HCT116 (cell line): ENCODE measurements at regions not wholly inside any gene's neighbourhood (a gene's known extent, or its start where the extent isn't known, plus 50 kb on each side); places are given as distances from the start of the nearest gene placed in this dataset.

Source experiments
- ATAC-seq: fragments of 200-7000 bp; cut with Tn5 transposase; 2 replicates; pipeline ENCODE4 v1.9.1; 2020; ENCODE audit warnings: mild to moderate bottlenecking, moderate library complexity
- BruUV-seq: library from RNA; stranded (reverse); fragments of 400-500 nt; replicated peaks from 2 replicates; lab custom pipeline; 2021; lab: Mats Ljungman, UMichigan
- CTCF ChIA-PET: fragments of 300-600 bp; sonication (Branson Sonifier 250); formaldehyde crosslinking; loops from one replicate; lab custom pipeline; 2021; ENCODE audit warnings: antibody characterized with exemption; lab: Charles Lee
- POLR2A ChIA-PET: fragments of 300-600, 350-600 bp; sonication (Branson Sonifier 250); formaldehyde crosslinking; loops from one replicate; lab custom pipeline; 2021; ENCODE audit warnings: antibody characterized with exemption; lab: Charles Lee
- RAD21 ChIA-PET, 2 experiments: fragments of 300-600 bp; sonication (Branson Sonifier 250); formaldehyde crosslinking; loops; one replicate each; lab custom pipeline; 2023; ENCODE audit warnings: low total read pairs in 2 of 2; ENCODE audit not compliant: uncharacterized antibody in 2 of 2, unreplicated experiment in 2 of 2, low non-redundant PET in 1 of 2; lab: Charles Lee
- DNase-seq: peaks from one replicate; pipeline ENCODE4 v3.0.0-alpha.2; 2010; ENCODE audit warnings: low read depth, low spot score
- H2AFZ ChIP-seq: fragments of 200-600 bp; shearing (Covaris generic), sonication (generic); 2 replicates; pipeline ENCODE4 v1.6.1; 2017; ENCODE audit warnings: low read depth, mixed run types, mixed read lengths, antibody characterized with exemption, low read length; ENCODE audit not compliant: poor library complexity, severe bottlenecking
- H3K27ac ChIP-seq: 2 replicates; pipeline ENCODE4 v1.5.1; 2012; ENCODE audit warnings: low read depth, low read length
- H3K27me3 ChIP-seq: fragments of 200-600 bp; sonication (generic); 2 replicates; pipeline ENCODE4 v1.6.1; 2016; ENCODE audit warnings: mixed run types, low read length, mixed read lengths; ENCODE audit not compliant: insufficient read depth
- H3K36me3 ChIP-seq, 2 experiments: fragments of 200-500 bp in 1 of 2; fragments of 200-600 bp in 1 of 2; sonication (Bioruptor generic) in 1 of 2; sonication (generic) in 1 of 2; 2 replicates each; pipeline versions ENCODE4 v1.5.1 to v1.6.1; 2014 to 2016; ENCODE audit warnings: low read length in 2 of 2, inconsistent platforms in 1 of 2, mixed read lengths in 1 of 2, mixed run types in 1 of 2; ENCODE audit not compliant: insufficient read depth in 2 of 2, control insufficient read depth in 1 of 2
- H3K4me1 ChIP-seq, 2 experiments: fragments of 200-600 bp in 1 of 2; sonication (generic) in 1 of 2; 2 replicates each; pipeline versions ENCODE4 v1.5.1 to v1.6.1; 2012 to 2017; ENCODE audit warnings: low read length in 2 of 2, inconsistent platforms in 1 of 2, mild to moderate bottlenecking in 1 of 2, mixed read lengths in 1 of 2, mixed run types in 1 of 2, moderate library complexity in 1 of 2; ENCODE audit not compliant: insufficient read depth in 2 of 2, control insufficient read depth in 1 of 2
- H3K4me2 ChIP-seq: fragments of 200-600 bp; sonication (generic); 2 replicates; pipeline ENCODE4 v1.6.1; 2017; ENCODE audit warnings: mixed run types, low read length, mixed read lengths
- H3K4me3 ChIP-seq, 2 experiments: fragments of 200-600 bp in 1 of 2; sonication (generic) in 1 of 2; replicated peaks in 1 of 2; 2 replicates each; pipeline ENCODE4 v1.5.1; 2011 to 2016; ENCODE audit warnings: low read length in 2 of 2, control low read depth in 1 of 2, low read depth in 1 of 2, mild to moderate bottlenecking in 1 of 2, mixed read lengths in 1 of 2, mixed run types in 1 of 2
- H3K79me2 ChIP-seq: fragments of 200-600 bp; sonication (generic); 2 replicates; pipeline ENCODE4 v1.6.1; 2017; ENCODE audit warnings: mild to moderate bottlenecking, mixed run types, low read length, moderate library complexity, mixed read lengths; ENCODE audit not compliant: insufficient read depth
- H3K9ac ChIP-seq: fragments of 200-600 bp; sonication (generic); 2 replicates; pipeline ENCODE4 v1.6.1; 2016; ENCODE audit warnings: low read length, mixed read lengths
- H3K9me2 ChIP-seq: fragments of 200-600 bp; sonication (generic), shearing (Covaris generic); 2 replicates; pipeline ENCODE4 v1.6.1; 2017; ENCODE audit warnings: mixed run types, mild to moderate bottlenecking, moderate library complexity; ENCODE audit not compliant: insufficient read depth
- H3K9me3 ChIP-seq, 2 experiments: fragments of 200-500 bp in 1 of 2; fragments of 200-600 bp in 1 of 2; sonication (Bioruptor generic) in 1 of 2; sonication (generic) in 1 of 2; 2 replicates each; pipeline ENCODE4 v1.6.1; 2014 to 2017; ENCODE audit warnings: low read length in 2 of 2, mixed read lengths in 2 of 2, inconsistent platforms in 1 of 2, low read depth in 1 of 2, mild to moderate bottlenecking in 1 of 2, mixed run types in 1 of 2, moderate library complexity in 1 of 2; ENCODE audit not compliant: control insufficient read depth in 1 of 2, insufficient read depth in 1 of 2
- H4K20me1 ChIP-seq: fragments of 200-600 bp; sonication (generic), shearing (Covaris generic); 2 replicates; pipeline ENCODE4 v1.6.1; 2017; ENCODE audit warnings: mixed run types, mild to moderate bottlenecking, moderate library complexity; ENCODE audit not compliant: insufficient read depth
- CBX3 ChIP-seq: IDR thresholded peaks from 2 replicates; pipeline ENCODE4 v1.6.1; 2012; ENCODE audit warnings: low read depth
- CEBPB ChIP-seq: IDR thresholded peaks from 2 replicates; pipeline ENCODE4 v1.6.1; 2012; ENCODE audit warnings: low read depth
- JUND ChIP-seq: IDR thresholded peaks from 2 replicates; pipeline ENCODE4 v1.6.1; 2012
- POLR2A ChIP-seq: IDR thresholded peaks from 2 replicates; pipeline ENCODE4 v1.7.0; 2011; ENCODE audit warnings: borderline replicate concordance; ENCODE audit not compliant: insufficient read depth, insufficient read length; ENCODE audit errors: extremely low read depth
- POLR2AphosphoS5 ChIP-seq: IDR thresholded peaks from 2 replicates; pipeline ENCODE4 v1.6.1; 2011; ENCODE audit warnings: mild to moderate bottlenecking, low read depth, low read length, moderate library complexity
- RAD21 ChIP-seq: IDR thresholded peaks from 2 replicates; pipeline ENCODE4 v1.6.1; 2012; ENCODE audit warnings: low read depth, mild to moderate bottlenecking
- TCF7L2 ChIP-seq: IDR thresholded peaks from 2 replicates; pipeline ENCODE4 v1.7.0; 2011; ENCODE audit warnings: borderline replicate concordance, inconsistent platforms; ENCODE audit not compliant: insufficient read depth, insufficient read length; ENCODE audit errors: extremely low read depth
- ZNF274 ChIP-seq: fragments of 200-500 bp; sonication (Bioruptor generic); IDR thresholded peaks from 2 replicates; pipeline ENCODE4 v1.6.1; 2014; ENCODE audit warnings: mild to moderate bottlenecking, low read depth, low read length, inconsistent platforms
- intact Hi-C: fragments of 100-400 bp; cut with micrococcal nuclease; formaldehyde crosslinking; loops from 2 replicates; pipeline ENCODE4 v1.10.0; 2022
- TF ChIP-seq, protein P1 (sequence below): IDR thresholded peaks from 2 replicates; pipeline ENCODE4 v1.6.1; 2011; ENCODE audit warnings: mild to moderate bottlenecking, low read length, moderate library complexity; ENCODE audit not compliant: insufficient replicate concordance; ENCODE audit errors: extremely low read depth

DNA sequence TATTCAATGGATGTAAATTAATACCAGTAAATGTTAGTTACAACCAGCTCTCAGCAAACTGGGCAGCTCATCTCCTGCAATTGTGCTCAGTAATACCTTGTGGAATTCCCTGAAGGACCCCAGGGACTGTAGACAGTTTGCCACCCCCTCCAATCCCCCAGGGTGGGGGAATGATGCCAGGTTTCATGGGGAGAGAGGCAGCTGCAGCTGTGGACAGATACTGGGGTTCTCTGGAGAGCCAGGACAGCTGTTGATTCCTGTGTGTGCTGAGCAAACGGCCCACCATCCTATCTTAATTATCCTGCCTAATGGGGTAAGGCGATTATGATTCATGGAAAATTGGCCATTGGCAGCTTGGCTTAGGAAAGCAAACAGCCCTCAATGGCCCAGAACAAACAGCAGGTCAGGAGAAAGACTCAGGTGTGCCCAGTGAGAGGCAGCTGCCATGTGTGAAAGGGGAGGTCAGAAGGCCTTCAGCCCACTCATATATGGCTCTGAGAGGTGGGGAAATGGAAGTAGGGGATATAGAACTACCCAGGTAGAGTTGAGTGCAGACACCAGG, 148.9 kb upstream of the CTTNBP2NL start:
- no TSS peak for BruUV-seq
- 0 out of 2 replicates have a peak, but pooled peaks cover 5% of the 10 kb centered on the region for H3K27me3 ChIP-seq
- no peaks in the 10 kb centered on the region for H3K9me2 ChIP-seq
- H3K4me3 ChIP-seq, result no peak overlapping the region
- no peak overlapping the region for H3K4me2 ChIP-seq
- DNase-seq (no peak), ATAC-seq (no peak)
- TF ChIP-seq CBX3, result no peak
- TF ChIP-seq JUND, result no peak
- no peak for TF ChIP-seq POLR2A
- TF ChIP-seq TCF7L2, result no peak
- no peak for TF ChIP-seq RAD21
- TF ChIP-seq ZNF274, result no peak
- TF ChIP-seq, protein P1, sequence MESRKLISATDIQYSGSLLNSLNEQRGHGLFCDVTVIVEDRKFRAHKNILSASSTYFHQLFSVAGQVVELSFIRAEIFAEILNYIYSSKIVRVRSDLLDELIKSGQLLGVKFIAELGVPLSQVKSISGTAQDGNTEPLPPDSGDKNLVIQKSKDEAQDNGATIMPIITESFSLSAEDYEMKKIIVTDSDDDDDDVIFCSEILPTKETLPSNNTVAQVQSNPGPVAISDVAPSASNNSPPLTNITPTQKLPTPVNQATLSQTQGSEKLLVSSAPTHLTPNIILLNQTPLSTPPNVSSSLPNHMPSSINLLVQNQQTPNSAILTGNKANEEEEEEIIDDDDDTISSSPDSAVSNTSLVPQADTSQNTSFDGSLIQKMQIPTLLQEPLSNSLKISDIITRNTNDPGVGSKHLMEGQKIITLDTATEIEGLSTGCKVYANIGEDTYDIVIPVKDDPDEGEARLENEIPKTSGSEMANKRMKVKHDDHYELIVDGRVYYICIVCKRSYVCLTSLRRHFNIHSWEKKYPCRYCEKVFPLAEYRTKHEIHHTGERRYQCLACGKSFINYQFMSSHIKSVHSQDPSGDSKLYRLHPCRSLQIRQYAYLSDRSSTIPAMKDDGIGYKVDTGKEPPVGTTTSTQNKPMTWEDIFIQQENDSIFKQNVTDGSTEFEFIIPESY, result no peak
- no peak for TF ChIP-seq CEBPB
- TF ChIP-seq POLR2AphosphoS5, result no peak
- H2AFZ ChIP-seq, result no peak overlapping the region
- H3K36me3 ChIP-seq, result no peaks in the 10 kb centered on the region
- H4K20me1 ChIP-seq, result no peaks in the 10 kb centered on the region
- H3K4me1 ChIP-seq, result peaks cover 7 to 14% of the 10 kb centered on the region in 2 experiments
- ChIA-PET POLR2A (no interaction called here), RAD21 (no interaction called here), CTCF (interaction anchor here (2.2 kb wide), 1 partner anchor 52 kb away, joined by 6 read pairs; no protein-coding TSS in a partner anchor)
- no peaks in the 10 kb centered on the region for H3K79me2 ChIP-seq
- no peak overlapping the region for H3K27ac ChIP-seq
- intact Hi-C loops, result no loop called here
- no peak overlapping the region for H3K9ac ChIP-seq
- H3K9me3 ChIP-seq, result no peaks in the 10 kb centered on the region
